PFSK-1 (cell line): ENCODE measurements at regions not wholly inside any gene's neighbourhood (a gene's known extent, or its start where the extent isn't known, plus 50 kb on each side); places are given as distances from the start of the nearest gene placed in this dataset.

Source experiments
- FOXP2 ChIP-seq: optimal IDR thresholded peaks from 2 replicates; pipeline ENCODE3; 2011; ENCODE audit warnings: borderline replicate concordance, control low read depth, inconsistent platforms; ENCODE audit not compliant: insufficient read depth; ENCODE audit errors: extremely low read length, extremely low read depth
- POLR2AphosphoS5 ChIP-seq: IDR thresholded peaks from 2 replicates; pipeline ENCODE4 v1.6.1; 2012; ENCODE audit warnings: low read depth, mild to moderate bottlenecking, control low read depth, low read length, moderate library complexity
- REST ChIP-seq, 2 experiments: IDR thresholded peaks; 2 replicates each; pipeline versions ENCODE4 v1.6.1 to v1.8.0; 2011 to 2012; ENCODE audit warnings: low read depth in 2 of 2, low read length in 2 of 2, control low read depth in 1 of 2, inconsistent platforms in 1 of 2, mild to moderate bottlenecking in 1 of 2, moderate library complexity in 1 of 2; ENCODE audit not compliant: insufficient read depth in 1 of 2
- SIN3A ChIP-seq: IDR thresholded peaks from 2 replicates; pipeline ENCODE4 v1.6.1; 2012; ENCODE audit warnings: mild to moderate bottlenecking, low read length, moderate library complexity, borderline replicate concordance; ENCODE audit not compliant: insufficient read depth
- TAF1 ChIP-seq: IDR thresholded peaks from 2 replicates; pipeline ENCODE4 v1.6.1; 2012; ENCODE audit warnings: low read length, control low read depth, borderline replicate concordance; ENCODE audit not compliant: insufficient read depth

GRCh38 chr5:92665506-92665905 is 915.5 kb downstream of the NR2F1-AS1 start:
- no peak for TF ChIP-seq SIN3A
- TF ChIP-seq REST (IDR thresholded peaks at IDR 0.05; ENCODE audit: insufficient read depth in 1 of 2, low read depth in 2 of 2, low read length in 2 of 2), result no peak
- no peak for TF ChIP-seq TAF1
- no peak for TF ChIP-seq FOXP2
- TF ChIP-seq POLR2AphosphoS5, result no peak

- no peak for TF ChIP-seq TAF1
- TF ChIP-seq SIN3A, result no peak
- TF ChIP-seq FOXP2, result no peak
- TF ChIP-seq POLR2AphosphoS5, result no peak
- no peak for TF ChIP-seq REST (IDR thresholded peaks at IDR 0.05; ENCODE audit: insufficient read depth in 1 of 2, low read depth in 2 of 2, low read length in 2 of 2)
Measured at GRCh38 chr5:92662741-92663140, 918.3 kb downstream of the NR2F1-AS1 start.

GRCh38 chr5:92659246-92659645 is 921.8 kb downstream of the NR2F1-AS1 start:
- no peak for TF ChIP-seq FOXP2
- no peak for TF ChIP-seq SIN3A
- no peak for TF ChIP-seq POLR2AphosphoS5
- no peak for TF ChIP-seq TAF1
- TF ChIP-seq REST (IDR thresholded peaks at IDR 0.05; ENCODE audit: insufficient read depth in 1 of 2, low read depth in 2 of 2, low read length in 2 of 2), result no peak

GRCh38 chr5:92653730-92654461 is 927.1 kb downstream of the NR2F1-AS1 start:
- no peak for TF ChIP-seq REST (IDR thresholded peaks at IDR 0.05; ENCODE audit: insufficient read depth in 1 of 2, low read depth in 2 of 2, low read length in 2 of 2)
- no peak for TF ChIP-seq POLR2AphosphoS5
- TF ChIP-seq SIN3A, result no peak
- TF ChIP-seq TAF1, result no peak
- TF ChIP-seq FOXP2, result no peak

GRCh38 chr5:92652756-92653155 is 928.3 kb downstream of the NR2F1-AS1 start:
- TF ChIP-seq FOXP2 (no peak), SIN3A (no peak), POLR2AphosphoS5 (no peak), TAF1 (no peak), REST (IDR thresholded peaks at IDR 0.05; ENCODE audit: insufficient read depth in 1 of 2, low read depth in 2 of 2, low read length in 2 of 2) (no peak)
